Panc1 (cell line): ENCODE measurements at regions not wholly inside any gene's neighbourhood (a gene's known extent, or its start where the extent isn't known, plus 50 kb on each side); places are given as distances from the start of the nearest gene placed in this dataset.

Experiments used
- ATAC-seq: fragments of 200-7000 bp; cut with Tn5 transposase; 2 replicates; pipeline ENCODE4 v1.9.1; 2020; ENCODE audit warnings: mild to moderate bottlenecking, moderate library complexity
- BruUV-seq: library from RNA; stranded (reverse); fragments of 400-500 nt; replicated peaks from 2 replicates; lab custom pipeline; 2021; lab: Mats Ljungman, UMichigan
- CTCF ChIA-PET: fragments of 300-600 bp; sonication (Branson Sonifier 250); formaldehyde crosslinking; loops from one replicate; lab custom pipeline; 2022; ENCODE audit warnings: antibody characterized with exemption; lab: Charles Lee
- POLR2A ChIA-PET: fragments of 300-600 bp; sonication (Branson Sonifier 250); formaldehyde crosslinking; loops from one replicate; lab custom pipeline; 2022; ENCODE audit warnings: antibody characterized with exemption; lab: Charles Lee
- DNase-seq: peaks from one replicate; pipeline ENCODE4 v3.0.0-alpha.2; 2010; ENCODE audit warnings: low read depth, low spot score
- H3K27ac ChIP-seq: 2 replicates; pipeline ENCODE4 v1.5.1; 2011; ENCODE audit warnings: mild to moderate bottlenecking, low read length, inconsistent platforms
- H3K27me3 ChIP-seq: fragments of 200-500 bp; sonication (Bioruptor generic); 2 replicates; pipeline ENCODE4 v1.6.0; 2014; ENCODE audit warnings: low read length, inconsistent platforms; ENCODE audit not compliant: control insufficient read depth, insufficient read depth
- H3K36me3 ChIP-seq: fragments of 200-500 bp; sonication (Bioruptor generic); 2 replicates; pipeline ENCODE4 v1.5.1; 2014; ENCODE audit warnings: inconsistent platforms, mild to moderate bottlenecking, low read length, moderate library complexity; ENCODE audit not compliant: control insufficient read depth, insufficient read depth
- H3K4me1 ChIP-seq: 2 replicates; pipeline ENCODE4 v1.5.1; 2011; ENCODE audit warnings: inconsistent platforms, mild to moderate bottlenecking, low read length, moderate library complexity; ENCODE audit not compliant: control insufficient read depth, insufficient read depth
- H3K4me3 ChIP-seq, 2 experiments: 2 replicates each; pipeline ENCODE4 v1.5.1; 2011 to 2012; ENCODE audit warnings: low read depth in 2 of 2, low read length in 2 of 2, mild to moderate bottlenecking in 2 of 2, inconsistent platforms in 1 of 2, moderate library complexity in 1 of 2
- H3K9me3 ChIP-seq: fragments of 200-500 bp; sonication (Bioruptor generic); 2 replicates; pipeline ENCODE4 v1.5.1; 2014; ENCODE audit warnings: low read depth, mild to moderate bottlenecking, inconsistent platforms, low read length, moderate library complexity; ENCODE audit not compliant: control insufficient read depth, insufficient read depth
- POLR2AphosphoS5 ChIP-seq: IDR thresholded peaks from 2 replicates; pipeline ENCODE4 v1.6.1; 2012; ENCODE audit warnings: mild to moderate bottlenecking, low read depth, low read length, moderate library complexity
- SIN3A ChIP-seq: IDR thresholded peaks from 2 replicates; pipeline ENCODE4 v1.6.1; 2012; ENCODE audit warnings: low read depth, mild to moderate bottlenecking, low read length, moderate library complexity, borderline replicate concordance; ENCODE audit not compliant: insufficient read depth
- TCF7L2 ChIP-seq: IDR thresholded peaks from 2 replicates; pipeline ENCODE4 v1.6.1; 2011; ENCODE audit warnings: mild to moderate bottlenecking, low read depth, low read length, inconsistent platforms
- in situ Hi-C: cut with HindIII; loops from 2 replicates; pipeline ENCODE4 v1.10.0; 2016; ENCODE audit warnings: low sequenced_read_pairs, low pct_unique_long_range_greater_than_20kb
- intact Hi-C: fragments of 100-400 bp; cut with micrococcal nuclease; formaldehyde crosslinking; loops from one replicate; pipeline ENCODE4 v1.10.0; 2022; ENCODE audit not compliant: unreplicated experiment
- TF ChIP-seq, protein P1 (sequence below), 2 experiments: IDR thresholded peaks; 2 replicates each; pipeline ENCODE4 v1.6.1; 2011 to 2012; ENCODE audit warnings: low read depth in 2 of 2, control low read depth in 1 of 2, low read length in 1 of 2, mild to moderate bottlenecking in 1 of 2, moderate library complexity in 1 of 2; ENCODE audit not compliant: insufficient read depth in 1 of 2
- TF ChIP-seq, protein P2 (sequence below): fragments of 450-650 bp; IDR thresholded peaks from 2 replicates; pipeline ENCODE4 v1.5.1; 2017; ENCODE audit warnings: mild to moderate bottlenecking

DNA sequence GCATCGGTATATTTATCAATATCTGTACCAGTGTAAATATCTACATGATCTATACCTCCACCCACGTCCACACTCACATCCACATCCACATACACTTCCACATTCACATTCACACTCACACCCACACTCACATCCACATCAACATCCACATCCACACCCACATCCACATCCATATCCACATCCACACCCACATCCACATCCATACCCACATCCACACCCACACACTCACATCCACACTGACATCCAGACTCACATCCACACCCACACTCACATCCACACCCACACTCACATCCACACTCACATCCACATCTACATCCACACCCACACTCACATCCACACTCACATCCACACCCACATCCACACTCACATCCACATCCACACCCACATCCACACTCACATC lies 189.2 kb downstream of the IRX1 start:
- intact Hi-C loops: no loop called here
- H3K9me3 ChIP-seq: no peaks in the 10 kb centered on the region
- H3K4me1 ChIP-seq: no peaks in the 10 kb centered on the region
- ChIA-PET CTCF (no interaction called here), POLR2A (no interaction called here)
- ATAC-seq (no peak), DNase-seq (no peak)
- H3K36me3 ChIP-seq: no peaks in the 10 kb centered on the region
- TF ChIP-seq TCF7L2 (no peak), SIN3A (no peak), POLR2AphosphoS5 (no peak)
- TF ChIP-seq, protein P1, sequence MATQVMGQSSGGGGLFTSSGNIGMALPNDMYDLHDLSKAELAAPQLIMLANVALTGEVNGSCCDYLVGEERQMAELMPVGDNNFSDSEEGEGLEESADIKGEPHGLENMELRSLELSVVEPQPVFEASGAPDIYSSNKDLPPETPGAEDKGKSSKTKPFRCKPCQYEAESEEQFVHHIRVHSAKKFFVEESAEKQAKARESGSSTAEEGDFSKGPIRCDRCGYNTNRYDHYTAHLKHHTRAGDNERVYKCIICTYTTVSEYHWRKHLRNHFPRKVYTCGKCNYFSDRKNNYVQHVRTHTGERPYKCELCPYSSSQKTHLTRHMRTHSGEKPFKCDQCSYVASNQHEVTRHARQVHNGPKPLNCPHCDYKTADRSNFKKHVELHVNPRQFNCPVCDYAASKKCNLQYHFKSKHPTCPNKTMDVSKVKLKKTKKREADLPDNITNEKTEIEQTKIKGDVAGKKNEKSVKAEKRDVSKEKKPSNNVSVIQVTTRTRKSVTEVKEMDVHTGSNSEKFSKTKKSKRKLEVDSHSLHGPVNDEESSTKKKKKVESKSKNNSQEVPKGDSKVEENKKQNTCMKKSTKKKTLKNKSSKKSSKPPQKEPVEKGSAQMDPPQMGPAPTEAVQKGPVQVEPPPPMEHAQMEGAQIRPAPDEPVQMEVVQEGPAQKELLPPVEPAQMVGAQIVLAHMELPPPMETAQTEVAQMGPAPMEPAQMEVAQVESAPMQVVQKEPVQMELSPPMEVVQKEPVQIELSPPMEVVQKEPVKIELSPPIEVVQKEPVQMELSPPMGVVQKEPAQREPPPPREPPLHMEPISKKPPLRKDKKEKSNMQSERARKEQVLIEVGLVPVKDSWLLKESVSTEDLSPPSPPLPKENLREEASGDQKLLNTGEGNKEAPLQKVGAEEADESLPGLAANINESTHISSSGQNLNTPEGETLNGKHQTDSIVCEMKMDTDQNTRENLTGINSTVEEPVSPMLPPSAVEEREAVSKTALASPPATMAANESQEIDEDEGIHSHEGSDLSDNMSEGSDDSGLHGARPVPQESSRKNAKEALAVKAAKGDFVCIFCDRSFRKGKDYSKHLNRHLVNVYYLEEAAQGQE (IDR thresholded peaks at IDR 0.05; ENCODE audit: insufficient read depth in 1 of 2, low read depth in 2 of 2, low read length in 1 of 2): no peak
- TF ChIP-seq, protein P2, sequence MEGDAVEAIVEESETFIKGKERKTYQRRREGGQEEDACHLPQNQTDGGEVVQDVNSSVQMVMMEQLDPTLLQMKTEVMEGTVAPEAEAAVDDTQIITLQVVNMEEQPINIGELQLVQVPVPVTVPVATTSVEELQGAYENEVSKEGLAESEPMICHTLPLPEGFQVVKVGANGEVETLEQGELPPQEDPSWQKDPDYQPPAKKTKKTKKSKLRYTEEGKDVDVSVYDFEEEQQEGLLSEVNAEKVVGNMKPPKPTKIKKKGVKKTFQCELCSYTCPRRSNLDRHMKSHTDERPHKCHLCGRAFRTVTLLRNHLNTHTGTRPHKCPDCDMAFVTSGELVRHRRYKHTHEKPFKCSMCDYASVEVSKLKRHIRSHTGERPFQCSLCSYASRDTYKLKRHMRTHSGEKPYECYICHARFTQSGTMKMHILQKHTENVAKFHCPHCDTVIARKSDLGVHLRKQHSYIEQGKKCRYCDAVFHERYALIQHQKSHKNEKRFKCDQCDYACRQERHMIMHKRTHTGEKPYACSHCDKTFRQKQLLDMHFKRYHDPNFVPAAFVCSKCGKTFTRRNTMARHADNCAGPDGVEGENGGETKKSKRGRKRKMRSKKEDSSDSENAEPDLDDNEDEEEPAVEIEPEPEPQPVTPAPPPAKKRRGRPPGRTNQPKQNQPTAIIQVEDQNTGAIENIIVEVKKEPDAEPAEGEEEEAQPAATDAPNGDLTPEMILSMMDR: no peak
- in situ Hi-C loops: no loop called here
- no peak overlapping the region for H3K4me3 ChIP-seq
- no TSS peak for BruUV-seq
- no peak overlapping the region for H3K27ac ChIP-seq
- H3K27me3 ChIP-seq: no peaks in the 10 kb centered on the region

DNA sequence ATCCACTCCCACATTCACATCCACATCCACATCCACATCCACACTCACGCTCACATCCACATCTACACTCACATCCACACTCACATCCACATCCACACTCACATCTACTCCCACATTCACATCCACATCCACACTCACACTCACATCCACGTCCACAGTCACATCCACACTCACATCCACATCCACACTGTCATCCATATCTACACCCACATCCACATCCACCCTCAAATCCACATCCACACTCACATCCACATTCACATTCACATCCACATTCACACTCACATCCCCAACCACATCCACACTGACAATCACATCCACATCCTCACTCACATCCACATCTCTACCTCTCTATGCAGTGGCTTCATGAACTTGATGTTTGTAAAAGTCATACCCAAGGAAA lies 190.5 kb downstream of the IRX1 start:
- intact Hi-C loops: no loop called here
- ChIA-PET POLR2A (no interaction called here), CTCF (no interaction called here)
- no peaks in the 10 kb centered on the region for H3K4me1 ChIP-seq
- TF ChIP-seq, protein P1 (IDR thresholded peaks at IDR 0.05; ENCODE audit: insufficient read depth in 1 of 2, low read depth in 2 of 2, low read length in 1 of 2): no peak
- TF ChIP-seq POLR2AphosphoS5 (no peak), TCF7L2 (no peak), SIN3A (no peak)
- TF ChIP-seq, protein P2: no peak
- H3K4me3 ChIP-seq: no peak overlapping the region
- H3K36me3 ChIP-seq: no peaks in the 10 kb centered on the region
- no peak overlapping the region for H3K27ac ChIP-seq
- no peaks in the 10 kb centered on the region for H3K9me3 ChIP-seq
- no TSS peak for BruUV-seq
- DNase-seq (no peak), ATAC-seq (no peak)
- H3K27me3 ChIP-seq: no peaks in the 10 kb centered on the region
- in situ Hi-C loops: no loop called here
